ENCODE measurements at regions not wholly inside any gene's neighbourhood (a gene's known extent, or its start where the extent isn't known, plus 50 kb on each side); places are given as distances from the start of the nearest gene placed in this dataset.

DNA sequence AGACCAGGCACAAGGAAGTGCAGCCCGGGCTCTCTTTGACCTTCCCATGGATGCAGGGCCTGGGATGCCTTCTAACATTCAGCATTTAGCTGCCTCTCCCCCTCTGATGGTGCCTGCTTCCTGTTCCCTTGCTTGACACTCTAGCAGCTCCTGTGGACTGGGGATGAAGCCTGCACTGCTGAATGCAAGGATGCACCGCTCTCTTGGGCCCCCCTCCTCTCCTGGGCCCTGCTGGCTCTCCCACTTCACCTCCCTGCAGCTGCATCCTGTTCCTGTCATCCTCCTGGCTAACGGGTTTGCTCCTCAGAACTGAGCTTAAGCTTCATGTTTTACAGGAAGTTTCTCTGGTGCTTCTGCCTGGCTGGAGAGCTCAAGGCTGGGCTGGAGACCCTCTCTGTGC, 254.1 kb downstream of the TSN start:
- Histone ChIP-seq H3K4me3 (ENCODE audit: extremely low read depth in 1 of 4, insufficient read depth in 2 of 4, low read depth in 3 of 4, low read length in 4 of 4) (no peak overlapping the region), H3K23ac (ENCODE audit: insufficient read length) (no peak overlapping the region), H2AK5ac (ENCODE audit: low read depth, low read length) (no peak overlapping the region), H3K9ac (replicated peaks in 1 of 4; ENCODE audit: extremely low read depth in 1 of 4, low read depth in 3 of 4, low read length in 3 of 4) (no peak overlapping the region), H4K91ac (replicated peaks; ENCODE audit: insufficient read length, low read length) (no peak overlapping the region), H2BK12ac (ENCODE audit: low read depth, low read length) (no peak overlapping the region), H3K23me2 (ENCODE audit: low read depth, low read length) (no peaks in the 10 kb centered on the region), H2BK20ac (ENCODE audit: low read length) (no peak overlapping the region), H4K20me1 (replicated peaks in 1 of 2; ENCODE audit: control insufficient read depth in 1 of 2, insufficient read depth in 2 of 2, low read length in 2 of 2) (no peaks in the 10 kb centered on the region), H3K14ac (ENCODE audit: insufficient read length) (no peak overlapping the region), H3K4ac (replicated peaks; ENCODE audit: insufficient read length, low read depth, low read length) (no peak overlapping the region), H3K79me2 (ENCODE audit: control insufficient read depth in 1 of 2, insufficient read depth in 2 of 2, low read length in 2 of 2) (no peaks in the 10 kb centered on the region), H2BK15ac (ENCODE audit: low read length) (0 out of 2 replicates have a peak overlapping the region, but pooled peaks have one; percentile 53), H3K27ac (ENCODE audit: low read depth, low read length) (no peak overlapping the region), H3K79me1 (ENCODE audit: low read depth, low read length) (no peaks in the 10 kb centered on the region), H2AFZ (ENCODE audit: low read length) (no peak overlapping the region), H3K56ac (replicated peaks; ENCODE audit: insufficient read length, low read depth, low read length) (no peak overlapping the region), H3K18ac (ENCODE audit: extremely low read depth, low read length) (no peak overlapping the region), H2BK120ac (replicated peaks; ENCODE audit: low read depth, low read length) (no peak overlapping the region), H4K8ac (ENCODE audit: extremely low read depth, insufficient read depth, low read length) (no peak overlapping the region), H4K5ac (ENCODE audit: insufficient read length, low read depth, low read length) (no peak overlapping the region), H3K4me2 (ENCODE audit: insufficient read depth in 1 of 2, low read depth in 2 of 2, low read length in 2 of 2) (no peak overlapping the region), H3K9me3 (ENCODE audit: insufficient read depth in 2 of 2, low read depth in 1 of 2, low read length in 1 of 2) (no peaks in the 10 kb centered on the region), H3K4me1 (replicated peaks in 1 of 4; ENCODE audit: control insufficient read depth in 3 of 4, insufficient read depth in 4 of 4, low read length in 3 of 4) (peaks cover 0 to 5% (median 1%) of the 10 kb centered on the region in 4 experiments; a peak in 2 of 7 replicates), H3K27me3 (replicated peaks in 1 of 4; ENCODE audit: control insufficient read depth in 3 of 4, extremely low read depth in 1 of 4, insufficient read depth in 3 of 4, low read length in 3 of 4) (no peaks in the 10 kb centered on the region), H3K36me3 (ENCODE audit: control insufficient read depth in 2 of 4, insufficient read depth in 4 of 4, low read length in 3 of 4) (no peaks in the 10 kb centered on the region), H2BK5ac (ENCODE audit: low read depth, low read length) (no peak overlapping the region; the same call in 1 of the 2 replicates)
- FAIRE-seq (no peak), DNase-seq (ENCODE audit: low read depth in 1 of 2, low spot score in 2 of 2) (no peak)
- ChIA-PET CTCF (ENCODE audit: partially characterized antibody) (interaction anchor here (1.0 to 1.9 kb wide), 8 partner anchors 7 to 198 kb away, joined by 3 to 6 read pairs (median 4); no protein-coding TSS in a partner anchor), POLR2A (ENCODE audit: partially characterized antibody) (no interaction called here)
- WGBS, 2 experiments (ENCODE audit: extremely low coverage in 1 of 2, insufficient coverage in 1 of 2, insufficient read length in 1 of 2, insufficient replicate concordance in 2 of 2, low coverage in 1 of 2, low lambda C conversion rate in 2 of 2, missing lambda C conversion rate in 1 of 2), result 84% methylated on average over 3 of the region's 3 CpGs; no CpG with 5 or more reads in 1 of the 2 experiments
- TF ChIP-seq, protein P1, sequence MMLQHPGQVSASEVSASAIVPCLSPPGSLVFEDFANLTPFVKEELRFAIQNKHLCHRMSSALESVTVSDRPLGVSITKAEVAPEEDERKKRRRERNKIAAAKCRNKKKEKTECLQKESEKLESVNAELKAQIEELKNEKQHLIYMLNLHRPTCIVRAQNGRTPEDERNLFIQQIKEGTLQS (IDR thresholded peaks at IDR 0.05; ENCODE audit: insufficient read depth, low read depth, low read length), result no peak
- TF ChIP-seq KDM1A (IDR thresholded peaks at IDR 0.05; ENCODE audit: borderline replicate concordance, low read length) (no peak), CBX5 (IDR thresholded peaks at IDR 0.05; ENCODE audit: low read depth, low read length) (no peak), RXRA (IDR thresholded peaks at IDR 0.05; ENCODE audit: insufficient read depth, low read depth, low read length) (no peak), E2F6 (IDR thresholded peaks at IDR 0.05) (no peak), RFX5 (IDR thresholded peaks at IDR 0.05; ENCODE audit: borderline replicate concordance, low read depth, low read length) (no peak), SP2 (IDR thresholded peaks at IDR 0.05; ENCODE audit: low read length) (no peak), SRF (IDR thresholded peaks at IDR 0.05; ENCODE audit: low read depth, low read length) (no peak), NANOG (IDR thresholded peaks at IDR 0.05; ENCODE audit: insufficient read depth, low read depth, low read length, poor library complexity, severe bottlenecking) (no peak), CBX8 (IDR thresholded peaks at IDR 0.05; ENCODE audit: borderline replicate concordance, low read depth, low read length) (no peak)
- TF ChIP-seq, protein P2, sequence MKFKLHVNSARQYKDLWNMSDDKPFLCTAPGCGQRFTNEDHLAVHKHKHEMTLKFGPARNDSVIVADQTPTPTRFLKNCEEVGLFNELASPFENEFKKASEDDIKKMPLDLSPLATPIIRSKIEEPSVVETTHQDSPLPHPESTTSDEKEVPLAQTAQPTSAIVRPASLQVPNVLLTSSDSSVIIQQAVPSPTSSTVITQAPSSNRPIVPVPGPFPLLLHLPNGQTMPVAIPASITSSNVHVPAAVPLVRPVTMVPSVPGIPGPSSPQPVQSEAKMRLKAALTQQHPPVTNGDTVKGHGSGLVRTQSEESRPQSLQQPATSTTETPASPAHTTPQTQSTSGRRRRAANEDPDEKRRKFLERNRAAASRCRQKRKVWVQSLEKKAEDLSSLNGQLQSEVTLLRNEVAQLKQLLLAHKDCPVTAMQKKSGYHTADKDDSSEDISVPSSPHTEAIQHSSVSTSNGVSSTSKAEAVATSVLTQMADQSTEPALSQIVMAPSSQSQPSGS (IDR thresholded peaks at IDR 0.05; ENCODE audit: low read length), result no peak
